Coronary artery (tissue), 2 donors: ENCODE measurements at regions not wholly inside any gene's neighbourhood (a gene's known extent, or its start where the extent isn't known, plus 50 kb on each side); places are given as distances from the start of the nearest gene placed in this dataset.

ENCODE experiments used
- DNase-seq: peaks from one replicate; pipeline ENCODE4 v3.0.0-alpha.2; 2017; ENCODE audit warnings: low spot score
- H3K27ac ChIP-seq, 2 donors: fragments of 200-600 bp; sonication (generic); one replicate each; pipeline ENCODE4 v1.5.1; 2016 to 2019
- H3K4me3 ChIP-seq: fragments of 200-600 bp; sonication (generic); 2 replicates; pipeline ENCODE4 v1.5.1; 2016; ENCODE audit warnings: mild to moderate bottlenecking, moderate library complexity
- TF ChIP-seq, protein P1 (sequence below): fragments of 200-600 bp; sonication (generic); IDR thresholded peaks from one replicate; pipeline ENCODE4 v1.5.1; 2019; ENCODE audit warnings: antibody characterized with exemption

DNA sequence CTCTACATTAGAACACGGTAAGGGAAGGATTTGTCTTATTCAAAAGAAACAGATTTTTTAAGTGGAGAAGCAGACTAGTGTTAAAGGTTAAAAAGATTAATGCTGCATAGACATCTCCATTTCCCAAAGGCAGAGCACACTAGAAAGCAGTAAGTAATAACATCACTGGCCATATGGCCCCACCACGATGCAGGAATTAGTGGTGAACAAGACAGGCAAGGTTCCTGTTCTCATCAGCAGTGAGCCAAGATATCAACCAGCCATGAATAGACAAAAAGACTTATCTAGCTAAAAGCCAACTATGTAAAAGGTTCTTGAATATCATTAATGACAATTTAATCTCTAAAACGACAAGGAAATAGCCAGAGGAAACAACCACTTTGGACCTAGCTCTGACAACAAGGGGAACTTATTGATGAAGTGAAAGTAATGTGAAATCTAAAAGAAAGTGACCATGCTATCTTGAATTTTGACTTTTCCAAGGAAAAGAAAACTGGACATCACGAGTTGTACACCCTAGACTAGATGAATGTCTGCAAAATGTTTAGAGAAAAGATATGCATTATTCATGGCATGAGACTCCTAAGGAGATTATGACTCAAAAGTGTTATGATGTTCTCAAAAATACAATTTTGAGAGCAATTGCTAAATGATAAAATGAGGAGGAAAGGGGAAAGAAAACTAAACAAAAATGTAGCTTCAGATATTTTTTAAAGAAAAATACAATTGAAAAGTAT lies 157.9 kb upstream of the STXBP5 start:
- H3K27ac ChIP-seq = no peak overlapping the region
- H3K4me3 ChIP-seq = no peak overlapping the region
- TF ChIP-seq, protein P1, sequence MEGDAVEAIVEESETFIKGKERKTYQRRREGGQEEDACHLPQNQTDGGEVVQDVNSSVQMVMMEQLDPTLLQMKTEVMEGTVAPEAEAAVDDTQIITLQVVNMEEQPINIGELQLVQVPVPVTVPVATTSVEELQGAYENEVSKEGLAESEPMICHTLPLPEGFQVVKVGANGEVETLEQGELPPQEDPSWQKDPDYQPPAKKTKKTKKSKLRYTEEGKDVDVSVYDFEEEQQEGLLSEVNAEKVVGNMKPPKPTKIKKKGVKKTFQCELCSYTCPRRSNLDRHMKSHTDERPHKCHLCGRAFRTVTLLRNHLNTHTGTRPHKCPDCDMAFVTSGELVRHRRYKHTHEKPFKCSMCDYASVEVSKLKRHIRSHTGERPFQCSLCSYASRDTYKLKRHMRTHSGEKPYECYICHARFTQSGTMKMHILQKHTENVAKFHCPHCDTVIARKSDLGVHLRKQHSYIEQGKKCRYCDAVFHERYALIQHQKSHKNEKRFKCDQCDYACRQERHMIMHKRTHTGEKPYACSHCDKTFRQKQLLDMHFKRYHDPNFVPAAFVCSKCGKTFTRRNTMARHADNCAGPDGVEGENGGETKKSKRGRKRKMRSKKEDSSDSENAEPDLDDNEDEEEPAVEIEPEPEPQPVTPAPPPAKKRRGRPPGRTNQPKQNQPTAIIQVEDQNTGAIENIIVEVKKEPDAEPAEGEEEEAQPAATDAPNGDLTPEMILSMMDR = no peak
- no peak for DNase-seq

GRCh38 chr6:147048930-147049329 lies 155.3 kb upstream of the STXBP5 start:
- H3K27ac ChIP-seq = no peak overlapping the region
- no peak for DNase-seq
- no peak overlapping the region for H3K4me3 ChIP-seq
- TF ChIP-seq, protein P1 = no peak

GRCh38 chr6:147053311-147053921 lies 150.8 kb upstream of the STXBP5 start:
- no peak overlapping the region for H3K27ac ChIP-seq
- H3K4me3 ChIP-seq = no peak overlapping the region
- TF ChIP-seq, protein P1 = no peak
- DNase-seq = no peak

GRCh38 chr6:147054158-147054557 lies 150.1 kb upstream of the STXBP5 start:
- H3K27ac ChIP-seq = no peak overlapping the region
- TF ChIP-seq, protein P1 = no peak

GRCh38 chr6:147054871-147055270 lies 149.3 kb upstream of the STXBP5 start:
- H3K4me3 ChIP-seq = no peak overlapping the region
- H3K27ac ChIP-seq = no peak overlapping the region
- TF ChIP-seq, protein P1 = no peak
- no peak for DNase-seq

More at GRCh38 chr6:147054158-147054557, 150.1 kb upstream of the STXBP5 start:
- DNase-seq = no peak
- no peak overlapping the region for H3K4me3 ChIP-seq

GRCh38 chr6:147055821-147056392 lies 148.3 kb upstream of the STXBP5 start:
- TF ChIP-seq, protein P1 = no peak
- no peak overlapping the region for H3K27ac ChIP-seq
- no peak overlapping the region for H3K4me3 ChIP-seq
- DNase-seq = no peak
